ENCODE measurements at regions not wholly inside any gene's neighbourhood (a gene's known extent, or its start where the extent isn't known, plus 50 kb on each side); places are given as distances from the start of the nearest gene placed in this dataset.
A peak's percentile ranks its signal among the peaks of the same experiment; 100 is the strongest.

DNA sequence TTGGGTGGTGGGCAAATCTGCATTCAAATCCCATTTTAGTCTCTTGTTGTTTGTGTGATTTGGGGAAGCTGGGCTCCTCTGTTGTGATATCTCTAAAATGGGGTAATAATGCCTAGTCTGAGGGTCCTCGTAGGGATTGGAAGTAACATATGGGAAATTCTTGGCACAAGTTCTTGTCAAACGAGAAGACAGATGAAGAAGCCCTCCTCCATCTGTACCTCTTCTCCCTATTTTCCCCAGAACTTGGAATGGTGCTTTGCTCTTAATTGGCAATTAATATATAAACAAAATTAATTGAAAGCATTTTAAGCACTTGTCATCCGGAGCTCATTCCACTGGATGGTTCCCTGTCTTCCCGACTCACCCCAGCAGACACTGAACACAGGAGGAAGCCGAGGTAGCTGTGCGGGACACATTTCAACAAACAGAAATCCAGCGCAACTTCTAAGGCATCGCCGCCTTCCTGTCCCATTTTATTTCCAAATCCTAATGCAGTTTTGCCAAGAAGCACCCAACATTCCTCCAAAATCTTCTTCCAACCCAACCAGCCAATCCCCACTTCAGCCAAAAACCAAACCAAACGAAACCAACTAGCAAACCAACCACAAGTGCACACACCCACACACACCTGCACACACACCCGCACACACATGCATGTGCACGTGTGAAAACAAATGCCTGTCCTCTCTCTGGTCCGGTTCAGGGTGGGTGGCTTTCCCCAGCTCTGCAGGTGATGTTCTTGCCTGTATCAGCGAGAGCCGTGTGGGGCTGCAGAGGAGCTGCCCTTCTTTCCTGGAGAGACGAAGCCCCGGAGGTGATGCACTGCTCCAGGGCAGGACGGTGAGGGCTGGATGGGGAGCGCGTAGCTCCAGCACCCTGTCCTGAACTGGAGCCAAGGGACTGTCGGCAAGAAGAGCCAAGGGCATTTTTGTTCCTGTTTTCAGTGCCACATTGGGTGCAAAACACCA, 100.8 kb upstream of the B3GAT1 start:
- no peak overlapping the region for H3K27ac ChIP-seq
- DNase-seq, result peak in 1 of 5 donors; percentile 8
- ATAC-seq, result no peak
- no peak for TF ChIP-seq POLR2A (IDR thresholded peaks at IDR 0.05)
- TF ChIP-seq, protein P1, sequence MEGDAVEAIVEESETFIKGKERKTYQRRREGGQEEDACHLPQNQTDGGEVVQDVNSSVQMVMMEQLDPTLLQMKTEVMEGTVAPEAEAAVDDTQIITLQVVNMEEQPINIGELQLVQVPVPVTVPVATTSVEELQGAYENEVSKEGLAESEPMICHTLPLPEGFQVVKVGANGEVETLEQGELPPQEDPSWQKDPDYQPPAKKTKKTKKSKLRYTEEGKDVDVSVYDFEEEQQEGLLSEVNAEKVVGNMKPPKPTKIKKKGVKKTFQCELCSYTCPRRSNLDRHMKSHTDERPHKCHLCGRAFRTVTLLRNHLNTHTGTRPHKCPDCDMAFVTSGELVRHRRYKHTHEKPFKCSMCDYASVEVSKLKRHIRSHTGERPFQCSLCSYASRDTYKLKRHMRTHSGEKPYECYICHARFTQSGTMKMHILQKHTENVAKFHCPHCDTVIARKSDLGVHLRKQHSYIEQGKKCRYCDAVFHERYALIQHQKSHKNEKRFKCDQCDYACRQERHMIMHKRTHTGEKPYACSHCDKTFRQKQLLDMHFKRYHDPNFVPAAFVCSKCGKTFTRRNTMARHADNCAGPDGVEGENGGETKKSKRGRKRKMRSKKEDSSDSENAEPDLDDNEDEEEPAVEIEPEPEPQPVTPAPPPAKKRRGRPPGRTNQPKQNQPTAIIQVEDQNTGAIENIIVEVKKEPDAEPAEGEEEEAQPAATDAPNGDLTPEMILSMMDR (IDR thresholded peaks at IDR 0.05), result no peak
- peaks cover 0 to 76% (median 3%) of the 10 kb centered on the region in 9 donors for H3K27me3 ChIP-seq
- no peaks in the 10 kb centered on the region for H3K36me3 ChIP-seq
- intact Hi-C loops (cut with DNase I), result no loop called here
- H3K9me3 ChIP-seq, result no peaks in the 10 kb centered on the region
- WGBS, 4 donors, result 81 to 84% (median 82%) methylated on average over 21 of the region's 21 CpGs
- H3K4me1 ChIP-seq, result no peaks in the 10 kb centered on the region
- H3K4me3 ChIP-seq, result no peak overlapping the region

DNA sequence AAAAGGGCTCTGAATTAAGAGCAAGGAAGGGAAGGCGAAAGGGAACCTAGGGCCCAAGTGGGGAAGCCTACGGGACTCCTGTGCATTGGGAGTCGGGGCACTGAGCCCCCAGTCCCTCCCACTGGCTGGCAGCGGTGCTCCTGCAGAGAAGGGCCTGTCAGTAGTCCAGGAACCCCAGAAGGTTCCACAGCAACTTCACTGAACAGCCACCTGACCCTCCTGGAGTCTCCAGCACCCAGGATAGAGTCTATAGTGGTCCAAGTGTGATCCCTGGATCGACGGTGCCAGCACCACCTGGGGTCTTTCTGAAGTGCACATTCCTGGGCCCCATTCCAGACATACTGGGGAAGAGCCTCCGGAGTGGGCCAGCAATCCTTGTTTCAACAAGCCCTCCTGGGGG, 100.0 kb upstream of the B3GAT1 start:
- Histone ChIP-seq H3K27ac (no peak overlapping the region), H3K36me3 (no peaks in the 10 kb centered on the region), H3K4me1 (no peaks in the 10 kb centered on the region), H3K4me3 (no peak overlapping the region), H3K9me3 (no peaks in the 10 kb centered on the region), H3K27me3 (peaks cover 0 to 68% (median 3%) of the 10 kb centered on the region in 9 donors)
- no peak for ATAC-seq
- peak in 1 of 5 donors; percentile 7 for DNase-seq
- 70 to 77% (median 75%) methylated on average over 7 of the region's 7 CpGs for WGBS, 4 donors
- TF ChIP-seq, protein P1 (IDR thresholded peaks at IDR 0.05), result no peak
- TF ChIP-seq POLR2A (IDR thresholded peaks at IDR 0.05), result no peak
- intact Hi-C loops (cut with DNase I), result no loop called here

DNA sequence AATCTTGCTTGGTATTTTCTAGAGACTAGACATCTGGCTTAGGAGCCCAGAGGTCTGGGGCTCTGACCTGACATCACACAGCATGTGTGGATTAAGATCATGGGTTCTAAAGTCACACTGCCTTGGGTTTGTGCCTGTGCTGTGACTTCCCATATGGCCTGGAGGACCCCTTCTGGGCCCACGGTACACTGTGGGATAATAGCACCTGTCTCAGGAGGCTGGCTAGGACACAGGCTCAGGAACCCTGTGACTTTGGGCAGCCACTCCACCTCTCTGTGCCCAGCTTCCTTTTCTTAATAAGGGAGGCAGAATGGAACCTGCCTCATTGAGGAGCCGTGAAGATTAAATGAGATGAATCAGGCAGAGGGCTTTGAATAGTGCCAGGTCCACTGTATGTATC, 99.2 kb upstream of the B3GAT1 start:
- intact Hi-C loops (cut with DNase I), result no loop called here
- 80 to 91% (median 82%) methylated on average over 2 of the region's 2 CpGs for WGBS, 4 donors
- no peaks in the 10 kb centered on the region for H3K36me3 ChIP-seq
- DNase-seq, result no peak
- H3K27me3 ChIP-seq, result peaks cover 0 to 60% (median 3%) of the 10 kb centered on the region in 9 donors
- H3K4me3 ChIP-seq, result no peak overlapping the region
- no peaks in the 10 kb centered on the region for H3K4me1 ChIP-seq
- TF ChIP-seq, protein P1 (IDR thresholded peaks at IDR 0.05), result no peak
- TF ChIP-seq POLR2A (IDR thresholded peaks at IDR 0.05), result no peak
- no peak overlapping the region for H3K27ac ChIP-seq
- ATAC-seq, result no peak
- no peaks in the 10 kb centered on the region for H3K9me3 ChIP-seq

DNA sequence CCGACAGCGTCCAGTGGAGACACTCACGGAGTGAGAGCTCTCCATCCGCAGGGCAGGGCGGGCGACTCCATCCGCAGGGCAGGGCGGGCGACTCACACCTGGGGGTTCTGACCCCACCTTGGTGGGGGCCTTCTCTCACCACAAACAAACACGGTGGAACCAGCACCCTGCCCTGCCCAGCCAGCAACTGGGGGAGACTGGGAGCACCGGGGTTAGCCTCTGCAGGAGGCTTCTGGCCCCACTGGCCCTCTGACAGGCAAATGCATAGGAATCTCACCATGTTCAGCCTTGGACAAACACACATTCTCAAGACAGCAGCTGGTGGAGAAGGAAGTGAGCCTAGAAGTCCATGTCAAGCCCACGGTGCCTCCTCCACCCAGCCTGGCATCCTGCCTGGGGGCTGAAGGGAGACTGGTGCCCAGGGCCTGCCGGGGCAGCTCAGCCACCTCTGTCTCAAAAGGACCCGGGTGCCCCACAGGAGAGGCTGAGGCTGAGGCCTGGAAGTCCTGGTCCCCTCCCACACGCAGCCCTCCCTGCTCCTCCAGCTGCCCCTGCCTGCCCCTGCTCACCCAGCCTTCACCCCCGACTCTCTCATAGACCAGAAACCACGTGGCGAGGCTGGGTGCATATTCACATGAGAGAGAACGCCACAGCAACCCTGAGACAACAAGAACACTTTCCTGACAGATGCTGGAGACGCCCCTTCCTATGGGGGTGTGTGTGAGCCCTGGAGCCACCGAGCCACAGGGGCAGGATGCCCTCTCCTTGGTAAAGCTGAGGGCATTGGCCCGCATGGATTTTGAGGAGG, 98.4 kb upstream of the B3GAT1 start:
- 56 to 71% (median 67%) methylated on average over 6 to 22 of the region's 22 CpGs for WGBS, 4 donors
- ATAC-seq, result no peak
- intact Hi-C loops (cut with DNase I), result no loop called here
- peaks cover 0 to 52% (median 3%) of the 10 kb centered on the region in 9 donors for H3K27me3 ChIP-seq
- TF ChIP-seq POLR2A (IDR thresholded peaks at IDR 0.05), result no peak
- TF ChIP-seq, protein P1 (IDR thresholded peaks at IDR 0.05), result no peak
- no peaks in the 10 kb centered on the region for H3K36me3 ChIP-seq
- peak in 1 of 5 donors; percentile 13 for DNase-seq
- no peak overlapping the region for H3K4me3 ChIP-seq
- no peaks in the 10 kb centered on the region for H3K9me3 ChIP-seq
- no peak overlapping the region for H3K27ac ChIP-seq
- no peaks in the 10 kb centered on the region for H3K4me1 ChIP-seq

Data from heart left ventricle (tissue), 16 donors.